Transverse colon (tissue), 4 donors: ENCODE measurements at regions not wholly inside any gene's neighbourhood (a gene's known extent, or its start where the extent isn't known, plus 50 kb on each side); places are given as distances from the start of the nearest gene placed in this dataset.

Experiments used
- DNase-seq: peaks from one replicate; pipeline ENCODE4 v3.0.0-alpha.2; 2019
- H3K27ac ChIP-seq, 4 donors: fragments of 200-600 bp; sonication (generic); 2 replicates each; pipeline ENCODE4 v1.5.1; 2016 to 2018; ENCODE audit warnings: inconsistent platforms in 4 of 4
- H3K27me3 ChIP-seq: fragments of 200-600 bp; sonication (generic); 2 replicates; pipeline ENCODE4 v1.5.1; 2017; ENCODE audit warnings: inconsistent platforms
- H3K36me3 ChIP-seq, 4 donors: fragments of 200-600 bp; sonication (generic); 2 replicates each; pipeline ENCODE4 v1.5.1; 2017 to 2019; ENCODE audit warnings: inconsistent platforms in 4 of 4
- H3K4me1 ChIP-seq, 4 donors: fragments of 200-600 bp; sonication (generic); 2 replicates each; pipeline ENCODE4 v1.5.1; 2017 to 2020; ENCODE audit warnings: inconsistent platforms in 4 of 4
- H3K4me3 ChIP-seq, 4 donors: fragments of 200-600 bp; sonication (generic); 1 replicate in 1 of 4; 2 replicates in 3 of 4; pipeline versions ENCODE4 v1.5.1 to v1.6.1; 2017 to 2019; ENCODE audit warnings: inconsistent platforms in 4 of 4
- H3K9me3 ChIP-seq, 2 donors: fragments of 200-600 bp; sonication (generic); 2 replicates each; pipeline ENCODE4 v1.5.1; 2017 to 2019; ENCODE audit warnings: inconsistent platforms in 2 of 2
- EP300 ChIP-seq: sonication (generic); formaldehyde crosslinking; IDR thresholded peaks from one replicate; pipeline ENCODE4 v1.6.1; 2017; ENCODE audit warnings: antibody characterized with exemption, low read depth
- POLR2A ChIP-seq: fragments of 450-650 bp; IDR thresholded peaks from one replicate; pipeline ENCODE4 v1.6.1; 2016; ENCODE audit warnings: antibody characterized with exemption, mild to moderate bottlenecking, moderate library complexity
- POLR2AphosphoS5 ChIP-seq, 3 donors: sonication (generic); formaldehyde crosslinking; IDR thresholded peaks; one replicate each; pipeline ENCODE4 v1.6.1; 2016; ENCODE audit warnings: antibody characterized with exemption in 3 of 3
- WGBS, 2 donors: methylation state at CpG; one replicate each; pipeline ENCODE4 v1.1.5; 2018; ENCODE audit warnings: low coverage in 1 of 2; 5-methylcytosine and 5-hydroxymethylcytosine counted together
- in situ Hi-C, 4 donors: fragments of 200-750 bp; cut with MboI; loops; one replicate each; pipeline versions ENCODE4 v1.15.0 to v1.15.1; 2017; ENCODE audit warnings: low sequenced_read_pairs in 3 of 4, low pct_ligation_motif_present in 1 of 4, low pct_unique_long_range_greater_than_20kb in 1 of 4
- intact Hi-C: fragments of 100-400 bp; cut with DNase I; formaldehyde crosslinking; loops from one replicate; pipeline ENCODE4 v1.15.1; 2023; ENCODE audit warnings: low total_unique reads
- TF ChIP-seq, protein P1 (sequence below), 5 experiments: fragments of 200-600 bp in 3 of 5; fragments of 450-650 bp in 2 of 5; sonication (generic) in 3 of 5; IDR thresholded peaks; 1 replicate in 2 of 5; 2 replicates in 3 of 5; pipeline ENCODE4 v1.5.1; 2016 to 2017; ENCODE audit warnings: antibody characterized with exemption in 5 of 5, inconsistent platforms in 3 of 5, mild to moderate bottlenecking in 2 of 5, moderate library complexity in 1 of 5

DNA sequence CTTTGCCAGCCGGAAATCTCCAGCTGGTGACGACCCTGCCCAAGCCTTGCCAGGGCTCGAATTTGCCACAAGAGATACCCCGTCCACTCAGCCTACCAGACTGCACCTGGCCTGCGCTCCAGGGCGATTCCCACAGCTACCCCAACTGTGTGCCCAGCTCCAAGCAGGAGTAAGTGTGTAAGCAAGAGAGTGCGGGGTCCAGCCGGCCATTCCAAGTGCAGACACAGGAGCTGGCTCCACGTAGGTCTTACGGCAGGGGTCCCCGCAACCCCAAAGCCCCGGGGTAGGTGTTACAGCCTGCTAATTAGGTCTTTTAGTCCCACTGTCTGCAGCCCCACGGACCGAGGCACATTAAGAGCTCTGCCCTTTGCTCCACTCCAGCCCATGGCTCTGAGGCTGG, 1305.2 kb downstream of the ARAP2 start:
- TF ChIP-seq EP300 (no peak), POLR2AphosphoS5 (IDR thresholded peaks at IDR 0.05) (no peak), POLR2A (no peak)
- TF ChIP-seq, protein P1, sequence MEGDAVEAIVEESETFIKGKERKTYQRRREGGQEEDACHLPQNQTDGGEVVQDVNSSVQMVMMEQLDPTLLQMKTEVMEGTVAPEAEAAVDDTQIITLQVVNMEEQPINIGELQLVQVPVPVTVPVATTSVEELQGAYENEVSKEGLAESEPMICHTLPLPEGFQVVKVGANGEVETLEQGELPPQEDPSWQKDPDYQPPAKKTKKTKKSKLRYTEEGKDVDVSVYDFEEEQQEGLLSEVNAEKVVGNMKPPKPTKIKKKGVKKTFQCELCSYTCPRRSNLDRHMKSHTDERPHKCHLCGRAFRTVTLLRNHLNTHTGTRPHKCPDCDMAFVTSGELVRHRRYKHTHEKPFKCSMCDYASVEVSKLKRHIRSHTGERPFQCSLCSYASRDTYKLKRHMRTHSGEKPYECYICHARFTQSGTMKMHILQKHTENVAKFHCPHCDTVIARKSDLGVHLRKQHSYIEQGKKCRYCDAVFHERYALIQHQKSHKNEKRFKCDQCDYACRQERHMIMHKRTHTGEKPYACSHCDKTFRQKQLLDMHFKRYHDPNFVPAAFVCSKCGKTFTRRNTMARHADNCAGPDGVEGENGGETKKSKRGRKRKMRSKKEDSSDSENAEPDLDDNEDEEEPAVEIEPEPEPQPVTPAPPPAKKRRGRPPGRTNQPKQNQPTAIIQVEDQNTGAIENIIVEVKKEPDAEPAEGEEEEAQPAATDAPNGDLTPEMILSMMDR (IDR thresholded peaks at IDR 0.05) = no peak
- Histone ChIP-seq H3K4me3 (no peak overlapping the region), H3K4me1 (no peaks in the 10 kb centered on the region), H3K27me3 (no peaks in the 10 kb centered on the region), H3K36me3 (no peaks in the 10 kb centered on the region), H3K9me3 (no peaks in the 10 kb centered on the region), H3K27ac (no peak overlapping the region)
- in situ Hi-C loops (no loop called here), intact Hi-C loops (no loop called here)
- 72 to 78% methylated on average over 3 to 14 of the region's 14 CpGs for WGBS, 2 donors
- DNase-seq = no peak

DNA sequence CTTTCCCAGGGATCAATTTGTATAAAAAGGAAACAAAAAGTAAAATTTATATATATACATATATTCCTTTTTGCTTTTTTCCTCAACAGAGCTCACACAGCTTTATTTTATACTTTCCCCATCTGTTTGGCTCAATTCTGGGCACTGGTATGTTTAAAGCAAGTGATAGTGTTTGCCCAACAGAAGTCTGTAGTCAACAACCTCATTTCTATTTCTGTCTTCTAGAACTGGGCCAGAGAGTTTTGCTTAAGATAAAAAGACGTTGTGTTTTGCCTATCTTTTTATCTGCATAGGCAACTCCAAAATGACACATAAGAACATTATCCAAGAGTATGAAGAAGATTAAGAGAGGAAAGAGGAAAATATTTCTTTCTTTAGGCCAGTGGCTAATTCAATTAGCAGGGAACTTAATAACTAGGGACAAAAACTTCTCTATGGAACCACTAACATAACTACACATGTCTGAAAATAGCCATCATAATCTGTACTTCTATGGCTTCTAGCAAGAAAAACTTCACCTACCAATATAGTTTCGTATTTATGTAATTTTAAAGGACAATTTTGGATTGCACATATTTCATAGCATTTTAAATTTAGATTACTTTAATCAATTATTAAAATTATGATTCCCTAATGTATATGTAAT, 1300.5 kb downstream of the ARAP2 start:
- Histone ChIP-seq H3K4me3 (no peak overlapping the region), H3K27ac (no peak overlapping the region), H3K9me3 (no peaks in the 10 kb centered on the region), H3K36me3 (no peaks in the 10 kb centered on the region), H3K27me3 (no peaks in the 10 kb centered on the region), H3K4me1 (no peaks in the 10 kb centered on the region)
- intact Hi-C loops (no loop called here), in situ Hi-C loops (no loop called here)
- no peak for DNase-seq
- WGBS, 2 donors = 65 to 73% methylated on average over 2 of the region's 2 CpGs
- no peak for TF ChIP-seq POLR2AphosphoS5 (IDR thresholded peaks at IDR 0.05)
- no peak for TF ChIP-seq POLR2A
- no peak for TF ChIP-seq EP300
- TF ChIP-seq, protein P1 (IDR thresholded peaks at IDR 0.05) = no peak

DNA sequence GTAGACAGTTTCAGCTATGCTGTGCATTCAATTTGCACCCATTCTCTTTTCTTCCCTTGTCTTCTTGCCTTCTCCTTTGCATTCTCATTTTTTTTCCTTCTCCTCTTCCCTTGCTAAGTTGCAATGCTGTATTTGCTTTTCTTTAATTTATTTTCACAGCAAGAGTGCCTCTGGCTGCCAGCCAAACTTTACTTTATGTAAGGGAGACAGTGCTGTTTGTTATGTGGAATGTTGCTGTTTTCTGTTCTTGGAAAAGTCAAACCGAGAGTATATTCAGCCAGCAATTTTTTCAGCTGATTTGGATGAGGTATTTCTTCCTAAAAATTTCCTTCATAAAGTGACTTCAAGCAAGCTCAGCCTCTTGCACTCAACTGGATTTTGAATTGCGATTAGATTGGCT, 1293.4 kb downstream of the ARAP2 start:
- intact Hi-C loops = no loop called here
- WGBS, 2 donors = 48 to 57% methylated on average over 2 of the region's 2 CpGs
- DNase-seq = no peak
- Histone ChIP-seq H3K36me3 (no peaks in the 10 kb centered on the region), H3K27me3 (no peaks in the 10 kb centered on the region), H3K4me1 (no peaks in the 10 kb centered on the region), H3K27ac (no peak overlapping the region), H3K9me3 (peaks cover 0 to 3% of the 10 kb centered on the region in 2 donors), H3K4me3 (no peak overlapping the region)
- TF ChIP-seq EP300 (no peak), POLR2A (no peak), POLR2AphosphoS5 (IDR thresholded peaks at IDR 0.05) (no peak)
- TF ChIP-seq, protein P1 (IDR thresholded peaks at IDR 0.05) = no peak
- in situ Hi-C loops = no loop called here

DNA sequence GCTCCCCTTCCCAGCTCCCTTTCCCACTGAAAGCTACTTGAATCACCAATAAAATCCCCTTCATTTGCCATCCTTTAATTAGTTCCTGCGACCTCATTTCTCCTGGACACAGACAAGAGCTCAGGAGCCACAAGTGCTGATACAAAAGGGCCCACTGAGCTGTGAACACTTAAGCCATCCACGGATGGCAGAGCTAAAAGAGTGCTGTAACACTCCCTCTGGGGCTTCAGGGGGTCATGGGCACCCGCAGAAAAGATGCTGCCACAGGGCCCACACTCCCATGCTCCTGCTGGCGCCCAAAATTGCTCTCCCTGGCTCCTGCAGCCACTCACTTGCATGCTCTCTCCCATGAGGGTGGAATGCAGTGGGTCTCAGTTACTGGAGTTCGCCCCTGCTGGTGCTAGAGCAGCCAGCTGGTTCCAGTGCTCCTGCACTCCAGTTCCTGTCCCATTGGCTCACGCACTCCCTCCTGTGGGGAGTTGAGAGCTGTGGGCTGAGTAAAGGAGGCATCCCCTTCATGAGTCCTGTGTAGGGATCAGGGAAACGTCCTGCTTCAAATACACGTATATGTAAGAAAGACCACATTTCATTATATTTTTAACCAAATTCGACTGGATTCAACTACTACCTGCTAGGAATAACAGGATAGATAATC, 1291.0 kb downstream of the ARAP2 start:
- Histone ChIP-seq H3K9me3 (peaks cover 0 to 4% of the 10 kb centered on the region in 2 donors), H3K27me3 (no peaks in the 10 kb centered on the region), H3K4me3 (no peak overlapping the region), H3K36me3 (no peaks in the 10 kb centered on the region), H3K4me1 (no peaks in the 10 kb centered on the region), H3K27ac (no peak overlapping the region)
- intact Hi-C loops = no loop called here
- DNase-seq = no peak
- in situ Hi-C loops = no loop called here
- WGBS, 2 donors = 66 to 75% methylated on average over 2 to 8 of the region's 9 CpGs
- TF ChIP-seq, protein P1 (IDR thresholded peaks at IDR 0.05) = no peak
- TF ChIP-seq POLR2AphosphoS5 (IDR thresholded peaks at IDR 0.05) (no peak), POLR2A (no peak), EP300 (no peak)
